GM12801 (cell line): ENCODE measurements at regions not wholly inside any gene's neighbourhood (a gene's known extent, or its start where the extent isn't known, plus 50 kb on each side); places are given as distances from the start of the nearest gene placed in this dataset.

ENCODE experiments used
- CTCF ChIP-seq: IDR thresholded peaks from one replicate; pipeline ENCODE4 v1.5.1; 2011; ENCODE audit warnings: control low read depth; ENCODE audit not compliant: insufficient read length; ENCODE audit errors: extremely low read depth

- TF ChIP-seq CTCF, result no peak
Measured at GRCh38 chr1:101520302-101520701, 283.5 kb downstream of the S1PR1 start.

DNA sequence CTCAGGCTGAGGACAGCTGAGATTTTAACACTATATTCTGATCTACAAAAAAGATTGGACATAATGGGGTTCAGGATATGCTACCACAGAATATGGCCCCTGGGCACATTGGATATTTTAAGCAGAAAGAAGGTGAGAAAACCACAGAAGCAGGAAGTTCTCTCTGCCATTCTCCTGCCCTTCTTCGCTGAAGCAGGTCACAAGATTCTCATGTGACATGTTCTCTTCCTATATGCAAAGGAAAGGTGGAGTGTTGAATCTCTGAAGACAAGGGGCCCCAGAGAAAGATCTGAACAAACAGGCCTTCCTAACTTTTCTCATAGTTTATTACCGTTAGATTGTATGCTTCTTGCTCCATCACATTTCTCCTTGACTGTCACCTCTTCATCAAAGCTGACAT lies 285.7 kb downstream of the S1PR1 start:
- TF ChIP-seq CTCF, result no peak

GRCh38 chr1:101526813-101527212 lies 290.0 kb downstream of the S1PR1 start:
- TF ChIP-seq CTCF, result no peak

DNA sequence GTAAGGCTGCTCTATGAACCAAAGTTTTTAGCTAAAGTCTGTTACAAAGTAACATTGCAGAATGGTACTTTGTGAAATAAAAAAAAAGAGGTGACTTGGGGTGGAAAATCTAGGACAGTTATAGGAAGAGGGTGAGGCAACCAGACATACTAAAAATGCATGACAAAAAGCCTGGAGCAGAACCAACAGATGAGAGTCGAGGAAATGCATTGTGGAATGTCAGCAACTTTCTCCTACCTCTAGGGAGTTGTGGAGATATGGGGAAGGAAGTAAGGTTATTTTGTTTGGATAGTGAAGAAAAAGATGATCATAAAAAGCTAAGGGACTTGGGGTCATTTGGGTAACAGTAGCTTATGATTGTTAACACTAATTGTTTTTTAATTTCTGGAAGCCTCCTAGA lies 295.6 kb downstream of the S1PR1 start:
- TF ChIP-seq CTCF, result no peak

DNA sequence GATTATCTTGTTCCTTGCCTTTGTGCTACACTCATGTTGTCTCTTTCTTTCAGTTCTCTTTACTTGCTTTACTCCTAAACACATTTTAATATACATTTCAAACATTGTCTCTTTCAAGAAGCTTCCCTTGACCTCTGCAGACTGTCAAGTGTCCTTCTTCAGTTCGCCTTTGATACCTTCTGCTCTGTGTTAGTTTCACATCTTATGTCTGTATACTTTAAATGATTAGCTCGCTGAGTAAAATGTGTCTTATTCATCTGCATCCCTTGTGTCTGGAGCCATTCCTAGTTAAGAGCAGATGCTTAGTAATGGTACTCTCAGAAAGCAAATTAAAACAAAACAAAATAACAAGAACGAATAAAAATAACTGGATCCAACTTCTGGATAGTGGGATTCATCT lies 303.3 kb downstream of the S1PR1 start:
- TF ChIP-seq CTCF, result no peak

- TF ChIP-seq CTCF, result no peak
Measured at GRCh38 chr1:101546885-101547284, 310.1 kb downstream of the S1PR1 start.

GRCh38 chr1:101547357-101547756 lies 310.5 kb downstream of the S1PR1 start:
- TF ChIP-seq CTCF, result no peak

- TF ChIP-seq CTCF, result no peak
Measured at GRCh38 chr1:101548376-101548775, 311.6 kb downstream of the S1PR1 start.
